ENCODE measurements at regions not wholly inside any gene's neighbourhood (a gene's known extent, or its start where the extent isn't known, plus 50 kb on each side); places are given as distances from the start of the nearest gene placed in this dataset.

DNA sequence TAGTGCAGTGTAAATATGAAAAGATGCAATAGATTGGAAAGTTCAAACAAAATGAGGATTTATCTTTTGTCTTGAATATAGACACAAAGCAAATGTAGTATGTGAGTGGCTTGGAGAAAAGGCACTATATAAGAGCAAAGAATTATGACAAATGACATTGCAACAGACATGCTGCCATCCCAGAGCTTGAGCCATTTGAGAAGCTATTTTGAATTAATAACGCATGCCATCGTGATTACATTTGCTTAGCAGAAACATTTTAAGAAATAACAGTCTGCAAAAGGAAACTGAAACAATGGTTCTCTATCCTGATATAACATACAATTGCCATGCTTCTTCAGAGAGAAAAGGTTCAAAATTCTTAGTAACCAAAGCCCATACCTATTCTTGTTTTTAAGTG is 677.1 kb downstream of the ZEB2 start:
- no peaks in the 10 kb centered on the region for H3K9me3 Mint-ChIP-seq
- no peak overlapping the region for H3K27ac ChIP-seq (ENCODE audit: low read length)
- no peaks in the 10 kb centered on the region for H3K36me3 Mint-ChIP-seq
- H3K4me3 ChIP-seq (ENCODE audit: low read length) = no peak overlapping the region
- TF ChIP-seq CTCF (IDR thresholded peaks at IDR 0.05) = no peak
- no peak overlapping the region for H3K27ac Mint-ChIP-seq
- H3K9me3 ChIP-seq (ENCODE audit: control insufficient read depth, insufficient read depth, low read length) = no peaks in the 10 kb centered on the region
- 91% methylated on average over 2 of the region's 2 CpGs for WGBS (ENCODE audit: insufficient coverage)
- ATAC-seq (no peak), DNase-seq (no peak)
- H3K36me3 ChIP-seq (ENCODE audit: control insufficient read depth, insufficient read depth, low read length) = no peaks in the 10 kb centered on the region
- no peaks in the 10 kb centered on the region for H3K27me3 ChIP-seq (ENCODE audit: control insufficient read depth, insufficient read depth, low read length)
- H3K4me3 Mint-ChIP-seq = no peak overlapping the region
- no peaks in the 10 kb centered on the region for H3K4me1 Mint-ChIP-seq
- no peaks in the 10 kb centered on the region for H3K4me1 ChIP-seq (ENCODE audit: control insufficient read depth, insufficient read depth, low read length)
- H3K27me3 Mint-ChIP-seq (ENCODE audit: low read depth in 2 of 2) = peaks cover 11 to 17% of the 10 kb centered on the region in 2 donors
- intact Hi-C loops (cut with micrococcal nuclease) = no loop called here

DNA sequence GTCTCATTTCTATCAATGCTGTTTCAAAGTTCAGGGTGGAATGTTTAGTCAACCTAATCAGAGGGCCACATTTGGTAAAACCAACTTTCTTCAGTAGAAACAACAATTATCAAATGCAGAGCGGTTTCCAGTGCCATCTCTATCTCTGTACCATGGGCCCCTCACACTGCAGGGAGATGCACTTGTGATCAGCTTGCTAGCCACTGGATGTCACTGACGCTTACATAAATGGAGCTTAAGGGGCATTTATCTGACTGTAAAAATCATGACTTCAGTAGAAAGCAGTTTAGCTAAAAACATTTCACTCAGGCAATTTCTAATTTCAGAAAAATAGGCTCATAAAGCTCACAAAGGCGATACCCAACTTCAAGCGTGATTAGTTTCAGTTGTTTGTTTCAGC is 678.0 kb downstream of the ZEB2 start:
- WGBS (ENCODE audit: insufficient coverage) = 95% methylated on average over 4 of the region's 4 CpGs
- Mint-ChIP-seq H3K27ac (no peak overlapping the region), H3K27me3 (ENCODE audit: low read depth in 2 of 2) (peaks cover 10 to 12% of the 10 kb centered on the region in 2 donors), H3K4me3 (no peak overlapping the region), H3K36me3 (no peaks in the 10 kb centered on the region), H3K9me3 (no peaks in the 10 kb centered on the region), H3K4me1 (peaks cover 0 to 6% of the 10 kb centered on the region in 2 donors)
- TF ChIP-seq CTCF (IDR thresholded peaks at IDR 0.05) = no peak
- H3K4me3 ChIP-seq (ENCODE audit: low read length) = no peak overlapping the region
- intact Hi-C loops (cut with micrococcal nuclease) = no loop called here
- no peak overlapping the region for H3K27ac ChIP-seq (ENCODE audit: low read length)
- ATAC-seq (no peak), DNase-seq (no peak)
- H3K36me3 ChIP-seq (ENCODE audit: control insufficient read depth, insufficient read depth, low read length) = no peaks in the 10 kb centered on the region
- no peaks in the 10 kb centered on the region for H3K4me1 ChIP-seq (ENCODE audit: control insufficient read depth, insufficient read depth, low read length)
- no peaks in the 10 kb centered on the region for H3K9me3 ChIP-seq (ENCODE audit: control insufficient read depth, insufficient read depth, low read length)
- H3K27me3 ChIP-seq (ENCODE audit: control insufficient read depth, insufficient read depth, low read length) = no peaks in the 10 kb centered on the region

DNA sequence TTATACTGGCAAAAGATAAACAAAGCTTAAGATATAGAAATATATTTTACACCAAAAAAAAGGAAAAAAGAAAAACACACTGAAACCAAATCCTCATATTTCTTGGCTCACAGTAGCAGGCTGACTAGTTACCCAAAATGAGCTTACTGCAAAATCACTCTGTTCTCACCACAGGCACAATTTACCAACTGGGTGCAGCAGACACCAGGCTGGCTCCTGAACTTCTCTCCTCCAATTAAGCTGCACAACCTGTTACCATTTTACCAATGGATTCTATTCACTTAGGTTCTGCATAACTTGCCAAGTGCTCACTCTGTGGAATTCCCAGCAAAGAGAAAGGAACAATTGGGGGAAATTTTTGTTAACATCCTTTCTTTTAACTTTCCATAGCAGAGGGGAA is 679.3 kb downstream of the ZEB2 start:
- H3K9me3 ChIP-seq (ENCODE audit: control insufficient read depth, insufficient read depth, low read length) = no peaks in the 10 kb centered on the region
- peaks cover 2 to 8% of the 10 kb centered on the region in 2 donors for H3K27me3 Mint-ChIP-seq (ENCODE audit: low read depth in 2 of 2)
- H3K27me3 ChIP-seq (ENCODE audit: control insufficient read depth, insufficient read depth, low read length) = no peaks in the 10 kb centered on the region
- peaks cover 0 to 2% of the 10 kb centered on the region in 2 donors for H3K9me3 Mint-ChIP-seq
- no peak overlapping the region for H3K4me3 Mint-ChIP-seq
- TF ChIP-seq CTCF (IDR thresholded peaks at IDR 0.05) = no peak
- DNase-seq (no peak), ATAC-seq (no peak)
- peaks cover 0 to 10% of the 10 kb centered on the region in 2 donors for H3K4me1 Mint-ChIP-seq
- H3K27ac Mint-ChIP-seq = no peak overlapping the region
- H3K4me3 ChIP-seq (ENCODE audit: low read length) = no peak overlapping the region
- H3K36me3 Mint-ChIP-seq = no peaks in the 10 kb centered on the region
- intact Hi-C loops (cut with micrococcal nuclease) = no loop called here
- no peaks in the 10 kb centered on the region for H3K36me3 ChIP-seq (ENCODE audit: control insufficient read depth, insufficient read depth, low read length)
- H3K27ac ChIP-seq (ENCODE audit: low read length) = no peak overlapping the region
- H3K4me1 ChIP-seq (ENCODE audit: control insufficient read depth, insufficient read depth, low read length) = no peaks in the 10 kb centered on the region

- WGBS (ENCODE audit: insufficient coverage) = 100% methylated on average over 1 of the region's 2 CpGs
Measured at GRCh38 chr2:143840194-143840593, 679.7 kb downstream of the ZEB2 start.

More at GRCh38 chr2:143840194-143840593, 679.7 kb downstream of the ZEB2 start:
- Mint-ChIP-seq H3K36me3 (no peaks in the 10 kb centered on the region), H3K9me3 (peaks cover 0 to 2% of the 10 kb centered on the region in 2 donors), H3K4me3 (no peak overlapping the region), H3K27ac (no peak overlapping the region), H3K27me3 (ENCODE audit: low read depth in 2 of 2) (peaks cover 0 to 8% of the 10 kb centered on the region in 2 donors), H3K4me1 (peaks cover 0 to 10% of the 10 kb centered on the region in 2 donors)
- no peak for TF ChIP-seq CTCF (IDR thresholded peaks at IDR 0.05)
- ATAC-seq = no peak
- Histone ChIP-seq H3K4me1 (ENCODE audit: control insufficient read depth, insufficient read depth, low read length) (no peaks in the 10 kb centered on the region), H3K27ac (ENCODE audit: low read length) (no peak overlapping the region), H3K27me3 (ENCODE audit: control insufficient read depth, insufficient read depth, low read length) (no peaks in the 10 kb centered on the region), H3K36me3 (ENCODE audit: control insufficient read depth, insufficient read depth, low read length) (no peaks in the 10 kb centered on the region), H3K9me3 (ENCODE audit: control insufficient read depth, insufficient read depth, low read length) (no peaks in the 10 kb centered on the region), H3K4me3 (ENCODE audit: low read length) (no peak overlapping the region)
- intact Hi-C loops (cut with micrococcal nuclease) = no loop called here
- no peak for DNase-seq

All from natural killer cell (primary cell).